ENCODE measurements at regions not wholly inside any gene's neighbourhood (a gene's known extent, or its start where the extent isn't known, plus 50 kb on each side); places are given as distances from the start of the nearest gene placed in this dataset.
"Not testable (repeated sequence)": the region's sequence is repeated elsewhere in the genome, so short reads cannot be mapped to it uniquely, and the experiment has no call there.

- intact Hi-C loops (cut with DNase I), result loop anchor here (5.0 kb wide), 1 partner anchor 513 kb away; no protein-coding TSS in a partner anchor
- DNase-seq, result peak in 1 of 42 donors; percentile 13
Observed at GRCh38 chr6:168369786-168370185, 50.2 kb upstream of the DACT2 start.

- peak; percentile 45 to 90 (median 78) for DNase-seq
- intact Hi-C loops (cut with DNase I), result loop anchor here (5.0 kb wide), 1 partner anchor 512 kb away; no protein-coding TSS in a partner anchor
Observed at GRCh38 chr6:168370310-168370991, 50.9 kb upstream of the DACT2 start.

GRCh38 chr6:168371185-168371584, 51.6 kb upstream of the DACT2 start:
- intact Hi-C loops (cut with DNase I), result loop anchor here (5.0 kb wide), 1 partner anchor 511 kb away; no protein-coding TSS in a partner anchor
- peak in 2 of 42 donors; percentile 2 to 11 for DNase-seq

- peak in 2 of 42 donors; percentile 2 to 4 for DNase-seq
- intact Hi-C loops (cut with DNase I), result loop anchor here (5.0 kb wide), 1 partner anchor 511 kb away; no protein-coding TSS in a partner anchor
Observed at GRCh38 chr6:168371618-168371980, 52.0 kb upstream of the DACT2 start.

GRCh38 chr6:168371981-168372711, 52.6 kb upstream of the DACT2 start:
- intact Hi-C loops (cut with DNase I), result loop anchor here (5.0 kb wide), 1 partner anchor 510 kb away; no protein-coding TSS in a partner anchor
- peak in 3 of 42 donors; percentile 1 to 17 (median 6) for DNase-seq

GRCh38 chr6:168372889-168373288, 53.3 kb upstream of the DACT2 start:
- DNase-seq, result peak in 1 of 42 donors; percentile 15
- intact Hi-C loops (cut with DNase I), result loop anchor here (5.0 kb wide), 1 partner anchor 509 kb away; no protein-coding TSS in a partner anchor

GRCh38 chr6:168373389-168373788, 53.8 kb upstream of the DACT2 start:
- intact Hi-C loops (cut with DNase I), result loop anchor here (5.0 kb wide), 1 partner anchor 509 kb away; no protein-coding TSS in a partner anchor
- peak in 2 of 42 donors; percentile 4 to 15 for DNase-seq

GRCh38 chr6:168374051-168374502, 54.5 kb upstream of the DACT2 start:
- intact Hi-C loops (cut with DNase I), result loop anchor here (5.0 kb wide), 1 partner anchor 508 kb away; no protein-coding TSS in a partner anchor
- DNase-seq, result peak in 4 of 42 donors; percentile 5 to 17 (median 12)

- DNase-seq, result peak in 3 of 42 donors; percentile 7 to 19 (median 14)
- intact Hi-C loops (cut with DNase I), result loop anchor here (5.0 kb wide), 1 partner anchor 508 kb away; no protein-coding TSS in a partner anchor
Observed at GRCh38 chr6:168374541-168375071, 55.0 kb upstream of the DACT2 start.

- DNase-seq, result peak in 1 of 42 donors; percentile 3
- intact Hi-C loops (cut with DNase I), result no loop called here
Observed at GRCh38 chr6:168376120-168376519, 56.5 kb upstream of the DACT2 start.

GRCh38 chr6:168376811-168377483, 57.4 kb upstream of the DACT2 start:
- DNase-seq, result peak in 1 of 42 donors; percentile 20
- intact Hi-C loops (cut with DNase I), result no loop called here

GRCh38 chr6:168377484-168377855, 57.9 kb upstream of the DACT2 start:
- DNase-seq, result peak in 35 of 42 donors; percentile 21 to 81 (median 53)
- intact Hi-C loops (cut with DNase I), result no loop called here

GRCh38 chr6:168377856-168378832, 58.6 kb upstream of the DACT2 start:
- intact Hi-C loops (cut with DNase I), result no loop called here
- peak in 26 of 42 donors; percentile 4 to 77 (median 37) for DNase-seq

- intact Hi-C loops (cut with DNase I); DNase-seq: not testable (repeated sequence)
Observed at GRCh38 chr6:168379579-168379978, 60.0 kb upstream of the DACT2 start.

- intact Hi-C loops (cut with DNase I); DNase-seq: not testable (repeated sequence)
Observed at GRCh38 chr6:168380166-168380955, 60.6 kb upstream of the SMOC2 start.

GRCh38 chr6:168380956-168381605, 59.9 kb upstream of the SMOC2 start:
- no peak for DNase-seq

More at GRCh38 chr6:168380956-168381605, 59.9 kb upstream of the SMOC2 start:
- intact Hi-C loops (cut with DNase I), result no loop called here
